ENCODE measurements at regions not wholly inside any gene's neighbourhood (a gene's known extent, or its start where the extent isn't known, plus 50 kb on each side); places are given as distances from the start of the nearest gene placed in this dataset.

GRCh38 chr1:99185196-99185595 lies 79.1 kb upstream of the PLPPR4 start:
- no peak overlapping the region for H3K27ac ChIP-seq
- H3K4me1 ChIP-seq (ENCODE audit: low read depth): peaks cover 3% of the 10 kb centered on the region
- no peak for DNase-seq (ENCODE audit: low read depth in 1 of 2, low spot score in 1 of 2)
- H3K9me3 ChIP-seq (ENCODE audit: low read depth): no peaks in the 10 kb centered on the region
- H3K27me3 ChIP-seq: no peaks in the 10 kb centered on the region
- H3K36me3 ChIP-seq: no peaks in the 10 kb centered on the region
- no peak overlapping the region for H3K4me3 ChIP-seq
- TF ChIP-seq, protein P1, sequence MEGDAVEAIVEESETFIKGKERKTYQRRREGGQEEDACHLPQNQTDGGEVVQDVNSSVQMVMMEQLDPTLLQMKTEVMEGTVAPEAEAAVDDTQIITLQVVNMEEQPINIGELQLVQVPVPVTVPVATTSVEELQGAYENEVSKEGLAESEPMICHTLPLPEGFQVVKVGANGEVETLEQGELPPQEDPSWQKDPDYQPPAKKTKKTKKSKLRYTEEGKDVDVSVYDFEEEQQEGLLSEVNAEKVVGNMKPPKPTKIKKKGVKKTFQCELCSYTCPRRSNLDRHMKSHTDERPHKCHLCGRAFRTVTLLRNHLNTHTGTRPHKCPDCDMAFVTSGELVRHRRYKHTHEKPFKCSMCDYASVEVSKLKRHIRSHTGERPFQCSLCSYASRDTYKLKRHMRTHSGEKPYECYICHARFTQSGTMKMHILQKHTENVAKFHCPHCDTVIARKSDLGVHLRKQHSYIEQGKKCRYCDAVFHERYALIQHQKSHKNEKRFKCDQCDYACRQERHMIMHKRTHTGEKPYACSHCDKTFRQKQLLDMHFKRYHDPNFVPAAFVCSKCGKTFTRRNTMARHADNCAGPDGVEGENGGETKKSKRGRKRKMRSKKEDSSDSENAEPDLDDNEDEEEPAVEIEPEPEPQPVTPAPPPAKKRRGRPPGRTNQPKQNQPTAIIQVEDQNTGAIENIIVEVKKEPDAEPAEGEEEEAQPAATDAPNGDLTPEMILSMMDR (IDR thresholded peaks at IDR 0.05; ENCODE audit: low read depth, low read length): no peak

DNA sequence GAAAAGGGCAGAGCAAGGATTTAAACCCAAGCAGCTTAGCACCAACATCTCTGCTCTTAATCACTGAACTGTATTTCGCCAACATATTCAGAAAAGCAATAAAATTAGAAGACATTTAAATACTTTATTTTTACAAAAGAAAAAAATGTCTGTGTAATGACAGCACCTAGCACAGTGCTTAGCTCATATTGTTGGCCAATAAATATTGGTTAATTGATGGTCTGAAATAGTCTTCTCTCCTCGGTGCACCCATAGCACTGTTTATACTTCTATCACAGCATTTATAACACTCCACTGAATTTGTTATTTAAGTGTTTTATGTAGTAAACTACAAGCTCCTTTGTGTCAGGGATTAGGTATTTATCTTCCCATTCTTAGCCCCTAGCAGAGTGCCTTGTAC lies 70.9 kb upstream of the PLPPR4 start:
- Histone ChIP-seq H3K27me3 (no peaks in the 10 kb centered on the region), H3K9me3 (ENCODE audit: low read depth) (no peaks in the 10 kb centered on the region), H3K4me3 (no peak overlapping the region), H3K36me3 (no peaks in the 10 kb centered on the region), H3K27ac (no peak overlapping the region), H3K4me1 (ENCODE audit: low read depth) (no peaks in the 10 kb centered on the region)
- no peak for DNase-seq (ENCODE audit: low read depth in 1 of 2, low spot score in 1 of 2)
- TF ChIP-seq, protein P1 (IDR thresholded peaks at IDR 0.05; ENCODE audit: low read depth, low read length): no peak

GRCh38 chr1:99198393-99198792 lies 65.9 kb upstream of the PLPPR4 start:
- H3K27ac ChIP-seq: no peak overlapping the region
- H3K36me3 ChIP-seq: no peaks in the 10 kb centered on the region
- no peaks in the 10 kb centered on the region for H3K4me1 ChIP-seq (ENCODE audit: low read depth)
- H3K9me3 ChIP-seq (ENCODE audit: low read depth): no peaks in the 10 kb centered on the region
- TF ChIP-seq, protein P1 (IDR thresholded peaks at IDR 0.05; ENCODE audit: low read depth, low read length): no peak
- H3K4me3 ChIP-seq: no peak overlapping the region
- no peaks in the 10 kb centered on the region for H3K27me3 ChIP-seq
- DNase-seq (ENCODE audit: low read depth in 1 of 2, low spot score in 1 of 2): no peak

DNA sequence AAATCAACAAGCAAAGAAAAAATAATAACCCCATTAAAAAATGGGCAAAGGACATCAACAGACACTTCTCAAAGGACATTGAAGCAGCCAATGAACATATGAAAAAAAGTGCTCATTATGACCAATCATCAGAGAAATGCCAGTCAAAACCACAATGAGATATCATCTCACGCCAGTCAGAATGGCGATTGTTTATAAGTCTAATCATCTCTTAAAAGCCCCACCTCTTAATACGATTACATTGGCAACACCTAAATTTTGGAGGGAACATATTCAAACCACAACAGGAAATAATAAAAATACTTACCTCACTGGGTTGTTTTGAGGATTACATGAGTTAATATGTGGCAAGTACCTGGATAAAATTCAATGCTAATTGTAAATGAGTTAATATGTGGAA lies 57.1 kb upstream of the PLPPR4 start:
- no peak for DNase-seq (ENCODE audit: low read depth in 1 of 2, low spot score in 1 of 2)
- Histone ChIP-seq H3K36me3 (no peaks in the 10 kb centered on the region), H3K27ac (no peak overlapping the region), H3K9me3 (ENCODE audit: low read depth) (no peaks in the 10 kb centered on the region), H3K4me1 (ENCODE audit: low read depth) (no peaks in the 10 kb centered on the region), H3K4me3 (no peak overlapping the region), H3K27me3 (no peaks in the 10 kb centered on the region)
- TF ChIP-seq, protein P1 (IDR thresholded peaks at IDR 0.05; ENCODE audit: low read depth, low read length): no peak

All from cardiac muscle cell (in vitro differentiated cells and primary cell).